A549 (cell line): ENCODE measurements at regions not wholly inside any gene's neighbourhood (a gene's known extent, or its start where the extent isn't known, plus 50 kb on each side); places are given as distances from the start of the nearest gene placed in this dataset.
A peak's percentile ranks its signal among the peaks of the same experiment; 100 is the strongest.

ENCODE experiments used
- ATAC-seq, 2 experiments: fragments of 200-7000 bp in 1 of 2; fragments of >200 bp in 1 of 2; cut with Nextera tagmentation in 1 of 2; cut with Tn5 transposase in 1 of 2; 3 replicates each; pipeline versions ENCODE4 v1.8.0 to v1.9.1; 2018 to 2020; ENCODE audit warnings: mild to moderate bottlenecking in 1 of 2, moderate library complexity in 1 of 2
- CTCF ChIA-PET: fragments of 300-600 bp; sonication (Branson Sonifier 250); formaldehyde crosslinking; extraction: SDS; loops from one replicate; lab custom pipeline; 2021; ENCODE audit warnings: antibody characterized with exemption, inconsistent platforms; lab: Yijun Ruan, JAX
- POLR2A ChIA-PET: fragments of 350-600 bp; formaldehyde crosslinking; extraction: SDS; loops from one replicate; lab custom pipeline; 2021; ENCODE audit warnings: antibody characterized with exemption, inconsistent platforms; lab: Yijun Ruan, JAX
- DNase-seq, 2 experiments: peaks; one replicate each; pipeline versions ENCODE4 v3.0.0 to v3.0.0-alpha.2; 2011 to 2016; ENCODE audit warnings: low read depth in 1 of 2, low spot score in 1 of 2
- FAIRE-seq: peaks from 2 replicates; lab custom pipeline; 2011; peaks lifted over from hg19 to GRCh38; lab: Jason Lieb, UNC
- H3K27ac ChIP-seq, 2 experiments: fragments of >200 bp; sonication (Bioruptor Twin); formaldehyde crosslinking; 3 replicates each; pipeline ENCODE4 v1.5.1; 2016 to 2017
- H3K4me1 ChIP-seq: fragments of >200 bp; sonication (Bioruptor Twin); formaldehyde crosslinking; 3 replicates; pipeline ENCODE4 v1.6.1; 2016
- H3K4me2 ChIP-seq: fragments of >200 bp; sonication (Bioruptor Twin); formaldehyde crosslinking; 3 replicates; pipeline ENCODE4 v1.6.1; 2016
- H3K4me3 ChIP-seq: fragments of >200 bp; sonication (Bioruptor Twin); formaldehyde crosslinking; 3 replicates; pipeline ENCODE4 v1.5.1; 2016
- H3K9me3 ChIP-seq: fragments of >200 bp; sonication (Bioruptor Twin); formaldehyde crosslinking; 3 replicates; pipeline ENCODE4 v1.6.1; 2016
- CHD4 ChIP-seq: fragments of 200-600 bp; sonication (generic); IDR thresholded peaks from 2 replicates; pipeline ENCODE4 v1.6.1; 2016; ENCODE audit warnings: antibody characterized with exemption, mild to moderate bottlenecking, borderline replicate concordance
- ELK1 ChIP-seq: fragments of 150-350 bp; IDR thresholded peaks from 2 replicates; pipeline ENCODE4 v1.6.1; 2014; ENCODE audit warnings: low read depth, mild to moderate bottlenecking, low read length
- HES2 ChIP-seq: fragments of >200 bp; sonication (Bioruptor Twin); formaldehyde crosslinking; IDR thresholded peaks from 2 replicates; pipeline ENCODE4 v1.6.1; 2016
- HEYL ChIP-seq: fragments of 250-450 bp; sonication (Bioruptor Pico); IDR thresholded peaks from 2 replicates; pipeline ENCODE4 v1.8.0; 2021; ENCODE audit warnings: mild to moderate bottlenecking, moderate library complexity
- HOXA7 ChIP-seq: fragments of 250-450 bp; sonication (Bioruptor Pico); IDR thresholded peaks from 2 replicates; pipeline ENCODE4 v1.5.0; 2020; ENCODE audit warnings: mild to moderate bottlenecking, moderate library complexity
- KDM5A ChIP-seq: fragments of 200-600 bp; sonication (generic); IDR thresholded peaks from 2 replicates; pipeline ENCODE4 v1.6.1; 2016; ENCODE audit warnings: antibody characterized with exemption, mild to moderate bottlenecking
- MAFK ChIP-seq: fragments of 450-650 bp; IDR thresholded peaks from 2 replicates; pipeline ENCODE4 v1.6.1; 2014; ENCODE audit not compliant: partially characterized antibody
- MAX ChIP-seq: IDR thresholded peaks from 2 replicates; pipeline ENCODE4 v1.6.1; 2012
- MAZ ChIP-seq: fragments of 150-350 bp; IDR thresholded peaks from 2 replicates; pipeline ENCODE4 v1.6.1; 2014; ENCODE audit warnings: antibody characterized with exemption, low read depth, low read length, borderline replicate concordance
- NFE2L2 ChIP-seq: fragments of 150-350 bp; conservative IDR thresholded peaks from 2 replicates; pipeline ENCODE4 v1.6.1; 2014; ENCODE audit warnings: low read length
- NPAS2 ChIP-seq: fragments of 250-450 bp; sonication (Bioruptor Pico); IDR thresholded peaks from 2 replicates; pipeline ENCODE4 v1.8.0; 2022; ENCODE audit warnings: mild to moderate bottlenecking, moderate library complexity, borderline replicate concordance
- POLR2A ChIP-seq: IDR thresholded peaks from 2 replicates; pipeline ENCODE4 v1.6.1; 2012; ENCODE audit warnings: mild to moderate bottlenecking, low read length
- RAD21 ChIP-seq, 2 experiments: fragments of >200 bp in 1 of 2; sonication (Bioruptor Twin) in 1 of 2; formaldehyde crosslinking in 1 of 2; IDR thresholded peaks in 1 of 2; conservative IDR thresholded peaks in 1 of 2; 2 replicates in 1 of 2; 3 replicates in 1 of 2; pipeline ENCODE4 v1.6.1; 2012 to 2018; ENCODE audit warnings: inconsistent platforms in 1 of 2
- RCOR1 ChIP-seq: fragments of 150-350 bp; IDR thresholded peaks from 2 replicates; pipeline ENCODE4 v1.6.1; 2014; ENCODE audit warnings: antibody characterized with exemption, low read length, low read depth
- SREBF2 ChIP-seq: fragments of 450-650 bp; IDR thresholded peaks from 2 replicates; pipeline ENCODE4 v1.6.1; 2014; ENCODE audit warnings: mild to moderate bottlenecking, moderate library complexity
- TFCP2L1 ChIP-seq: fragments of 250-450 bp; sonication (Bioruptor Pico); IDR thresholded peaks from 2 replicates; pipeline ENCODE4 v1.5.0; 2021; ENCODE audit warnings: mild to moderate bottlenecking
- ZC3H11A ChIP-seq: fragments of 450-650 bp; IDR thresholded peaks from 2 replicates; pipeline ENCODE4 v1.6.1; 2014; ENCODE audit warnings: antibody characterized with exemption, mild to moderate bottlenecking
- ZFP36 ChIP-seq: fragments of 450-650 bp; IDR thresholded peaks from 2 replicates; pipeline ENCODE4 v1.6.1; 2014; ENCODE audit warnings: borderline replicate concordance; ENCODE audit not compliant: partially characterized antibody
- ZSCAN20 ChIP-seq: fragments of 250-450 bp; sonication (Bioruptor Pico); IDR thresholded peaks from 2 replicates; pipeline ENCODE4 v1.8.0; 2022; ENCODE audit warnings: mild to moderate bottlenecking, moderate library complexity
- WGBS: methylation state at CpG from one replicate; pipeline ENCODE4 v1.1.6; 2017; ENCODE audit errors: missing lambda C conversion rate; 5-methylcytosine and 5-hydroxymethylcytosine counted together
- TF ChIP-seq, protein P1 (sequence below): fragments of 200-600 bp; sonication (generic); IDR thresholded peaks from 2 replicates; pipeline ENCODE4 v1.6.1; 2016; ENCODE audit warnings: antibody characterized with exemption, mild to moderate bottlenecking, moderate library complexity

- ATAC-seq (no peak), DNase-seq (no peak), FAIRE-seq (no peak)
- H3K27ac ChIP-seq = no peak overlapping the region
- H3K4me3 ChIP-seq = no peak overlapping the region
- H3K9me3 ChIP-seq = no peaks in the 10 kb centered on the region
- 3% methylated on average over 1 of the region's 1 CpG for WGBS
- CTCF ChIA-PET = no interaction called here
- TF ChIP-seq RCOR1 (no peak), ZC3H11A (no peak), ZFP36 (no peak), POLR2A (no peak), NPAS2 (no peak)
- H3K4me1 ChIP-seq = no peaks in the 10 kb centered on the region
- POLR2A ChIA-PET = no interaction called here
- H3K4me2 ChIP-seq = no peak overlapping the region
Observed at GRCh38 chr5:161086461-161086860, 234.4 kb upstream of the ATP10B start.

- Histone ChIP-seq H3K4me1 (no peaks in the 10 kb centered on the region), H3K9me3 (no peaks in the 10 kb centered on the region), H3K4me3 (no peak overlapping the region), H3K27ac (no peak overlapping the region), H3K4me2 (no peak overlapping the region)
- ChIA-PET CTCF (interaction anchor here (1.2 kb wide), 1 partner anchor 12 kb away, joined by 3 read pairs; no protein-coding TSS in a partner anchor), POLR2A (no interaction called here)
- TF ChIP-seq HEYL (CRISPR knock-in tag) = no peak
- TF ChIP-seq NFE2L2 = no peak
- TF ChIP-seq, protein P1, sequence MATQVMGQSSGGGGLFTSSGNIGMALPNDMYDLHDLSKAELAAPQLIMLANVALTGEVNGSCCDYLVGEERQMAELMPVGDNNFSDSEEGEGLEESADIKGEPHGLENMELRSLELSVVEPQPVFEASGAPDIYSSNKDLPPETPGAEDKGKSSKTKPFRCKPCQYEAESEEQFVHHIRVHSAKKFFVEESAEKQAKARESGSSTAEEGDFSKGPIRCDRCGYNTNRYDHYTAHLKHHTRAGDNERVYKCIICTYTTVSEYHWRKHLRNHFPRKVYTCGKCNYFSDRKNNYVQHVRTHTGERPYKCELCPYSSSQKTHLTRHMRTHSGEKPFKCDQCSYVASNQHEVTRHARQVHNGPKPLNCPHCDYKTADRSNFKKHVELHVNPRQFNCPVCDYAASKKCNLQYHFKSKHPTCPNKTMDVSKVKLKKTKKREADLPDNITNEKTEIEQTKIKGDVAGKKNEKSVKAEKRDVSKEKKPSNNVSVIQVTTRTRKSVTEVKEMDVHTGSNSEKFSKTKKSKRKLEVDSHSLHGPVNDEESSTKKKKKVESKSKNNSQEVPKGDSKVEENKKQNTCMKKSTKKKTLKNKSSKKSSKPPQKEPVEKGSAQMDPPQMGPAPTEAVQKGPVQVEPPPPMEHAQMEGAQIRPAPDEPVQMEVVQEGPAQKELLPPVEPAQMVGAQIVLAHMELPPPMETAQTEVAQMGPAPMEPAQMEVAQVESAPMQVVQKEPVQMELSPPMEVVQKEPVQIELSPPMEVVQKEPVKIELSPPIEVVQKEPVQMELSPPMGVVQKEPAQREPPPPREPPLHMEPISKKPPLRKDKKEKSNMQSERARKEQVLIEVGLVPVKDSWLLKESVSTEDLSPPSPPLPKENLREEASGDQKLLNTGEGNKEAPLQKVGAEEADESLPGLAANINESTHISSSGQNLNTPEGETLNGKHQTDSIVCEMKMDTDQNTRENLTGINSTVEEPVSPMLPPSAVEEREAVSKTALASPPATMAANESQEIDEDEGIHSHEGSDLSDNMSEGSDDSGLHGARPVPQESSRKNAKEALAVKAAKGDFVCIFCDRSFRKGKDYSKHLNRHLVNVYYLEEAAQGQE = no peak
- TF ChIP-seq TFCP2L1 = no peak
- no peak for TF ChIP-seq ZSCAN20
- no peak for TF ChIP-seq HOXA7 (CRISPR knock-in tag)
- TF ChIP-seq NPAS2 = no peak
- no peak for TF ChIP-seq KDM5A
- no peak for DNase-seq
- under 1% methylated on average over 5 of the region's 5 CpGs for WGBS
- ATAC-seq = no peak
- no peak for FAIRE-seq
Observed at GRCh38 chr5:161085056-161085455, 233.0 kb upstream of the ATP10B start.

- no peak for ATAC-seq
- Histone ChIP-seq H3K27ac (no peak overlapping the region), H3K9me3 (no peaks in the 10 kb centered on the region), H3K4me3 (no peak overlapping the region), H3K4me1 (no peaks in the 10 kb centered on the region), H3K4me2 (no peak overlapping the region)
- 6% methylated on average over 2 of the region's 2 CpGs for WGBS
- CTCF ChIA-PET = no interaction called here
- no peak for DNase-seq
- POLR2A ChIA-PET = no interaction called here
- FAIRE-seq = no peak
- peak; percentile 84 for TF ChIP-seq MAFK
- TF ChIP-seq TFCP2L1 = no peak
Observed at GRCh38 chr5:161084115-161084514, 232.1 kb upstream of the ATP10B start.

DNA sequence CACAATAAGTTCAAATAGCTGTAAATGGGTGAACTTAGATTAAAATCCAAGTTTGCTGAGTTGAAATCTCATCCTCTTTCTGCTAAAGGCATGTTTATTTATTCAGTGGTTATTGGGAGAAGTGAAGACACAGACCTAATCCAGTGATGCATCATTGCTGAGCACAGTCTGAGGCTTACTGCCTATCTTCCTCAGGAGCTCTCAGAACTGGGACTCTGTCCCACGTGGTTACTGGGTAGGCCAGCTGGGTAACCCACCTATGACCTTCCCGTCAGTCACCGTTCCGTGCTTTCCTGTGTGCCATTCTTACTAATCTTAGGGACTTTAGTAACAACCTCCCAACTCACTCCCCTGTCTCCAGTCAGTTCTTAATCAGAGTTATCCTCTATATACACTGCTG lies 226.8 kb upstream of the ATP10B start:
- POLR2A ChIA-PET = no interaction called here

GRCh38 chr5:161077936-161078545 lies 226.0 kb upstream of the ATP10B start:
- H3K4me1 ChIP-seq = no peaks in the 10 kb centered on the region
- POLR2A ChIA-PET = no interaction called here
- TF ChIP-seq RAD21 (conservative IDR thresholded peaks at IDR 0.05 in 1 of 2, IDR thresholded peaks at IDR 0.05 in 1 of 2) = no peak
- no peak for TF ChIP-seq ELK1
- TF ChIP-seq HES2 = no peak
- no peak for TF ChIP-seq MAX
- no peak for TF ChIP-seq ZFP36
- no peak for TF ChIP-seq HEYL (CRISPR knock-in tag)
- no peak for TF ChIP-seq CHD4
- TF ChIP-seq MAZ = no peak
- TF ChIP-seq SREBF2 = no peak
- DNase-seq (no peak), FAIRE-seq (no peak), ATAC-seq (no peak)
- H3K4me3 ChIP-seq = no peak overlapping the region
- H3K27ac ChIP-seq = no peak overlapping the region
- 0% methylated on average over 2 of the region's 2 CpGs for WGBS
- H3K9me3 ChIP-seq = no peaks in the 10 kb centered on the region
- H3K4me2 ChIP-seq = no peak overlapping the region
- CTCF ChIA-PET = no interaction called here

More for the DNA sequence above, 226.8 kb upstream of the ATP10B start:
- ATAC-seq (no peak), DNase-seq (no peak)
- 1% methylated on average over 4 of the region's 4 CpGs for WGBS
- no peak overlapping the region for H3K27ac ChIP-seq
- TF ChIP-seq POLR2A = no peak
- TF ChIP-seq, all 56 proteins: peak for 0
- FAIRE-seq = no peak
- CTCF ChIA-PET = interaction anchor here (0.5 kb wide), 1 partner anchor 1672 kb away, joined by 3 read pairs; no protein-coding TSS in a partner anchor
- no peak overlapping the region for H3K4me3 ChIP-seq
- H3K4me1 ChIP-seq = no peaks in the 10 kb centered on the region
- no peak overlapping the region for H3K4me2 ChIP-seq
- H3K9me3 ChIP-seq = no peaks in the 10 kb centered on the region
